Lower leg skin (tissue), 3 donors: ENCODE measurements at regions not wholly inside any gene's neighbourhood (a gene's known extent, or its start where the extent isn't known, plus 50 kb on each side); places are given as distances from the start of the nearest gene placed in this dataset.

Experiments
- POLR2A ChIP-seq, 2 donors: fragments of 450-650 bp; IDR thresholded peaks; one replicate each; pipeline ENCODE4 v1.6.1; 2016 to 2017; ENCODE audit warnings: antibody characterized with exemption in 2 of 2, mild to moderate bottlenecking in 1 of 2, moderate library complexity in 1 of 2
- TF ChIP-seq, protein P1 (sequence below), 3 donors: fragments of 450-650 bp; IDR thresholded peaks; one replicate each; pipeline ENCODE4 v1.5.1; 2016; ENCODE audit warnings: antibody characterized with exemption in 3 of 3, mild to moderate bottlenecking in 3 of 3, moderate library complexity in 2 of 3

GRCh38 chr1:233496993-233497392, 116.9 kb upstream of the KCNK1 start:
- no peak for TF ChIP-seq POLR2A (IDR thresholded peaks at IDR 0.05)
- TF ChIP-seq, protein P1, sequence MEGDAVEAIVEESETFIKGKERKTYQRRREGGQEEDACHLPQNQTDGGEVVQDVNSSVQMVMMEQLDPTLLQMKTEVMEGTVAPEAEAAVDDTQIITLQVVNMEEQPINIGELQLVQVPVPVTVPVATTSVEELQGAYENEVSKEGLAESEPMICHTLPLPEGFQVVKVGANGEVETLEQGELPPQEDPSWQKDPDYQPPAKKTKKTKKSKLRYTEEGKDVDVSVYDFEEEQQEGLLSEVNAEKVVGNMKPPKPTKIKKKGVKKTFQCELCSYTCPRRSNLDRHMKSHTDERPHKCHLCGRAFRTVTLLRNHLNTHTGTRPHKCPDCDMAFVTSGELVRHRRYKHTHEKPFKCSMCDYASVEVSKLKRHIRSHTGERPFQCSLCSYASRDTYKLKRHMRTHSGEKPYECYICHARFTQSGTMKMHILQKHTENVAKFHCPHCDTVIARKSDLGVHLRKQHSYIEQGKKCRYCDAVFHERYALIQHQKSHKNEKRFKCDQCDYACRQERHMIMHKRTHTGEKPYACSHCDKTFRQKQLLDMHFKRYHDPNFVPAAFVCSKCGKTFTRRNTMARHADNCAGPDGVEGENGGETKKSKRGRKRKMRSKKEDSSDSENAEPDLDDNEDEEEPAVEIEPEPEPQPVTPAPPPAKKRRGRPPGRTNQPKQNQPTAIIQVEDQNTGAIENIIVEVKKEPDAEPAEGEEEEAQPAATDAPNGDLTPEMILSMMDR (IDR thresholded peaks at IDR 0.05): no peak
